ENCODE measurements at regions not wholly inside any gene's neighbourhood (a gene's known extent, or its start where the extent isn't known, plus 50 kb on each side); places are given as distances from the start of the nearest gene placed in this dataset.
A peak's percentile ranks its signal among the peaks of the same experiment; 100 is the strongest.

GRCh38 chr20:40538131-40538530 is 150.9 kb downstream of the MAFB start:
- no peak for DNase-seq

- no peak for DNase-seq
Measured at GRCh38 chr20:40536808-40537207, 152.2 kb downstream of the MAFB start.

- DNase-seq: no peak
Measured at GRCh38 chr20:40535816-40536215, 153.2 kb downstream of the MAFB start.

GRCh38 chr20:40532103-40532502 is 156.9 kb downstream of the MAFB start:
- no peak for DNase-seq

GRCh38 chr20:40525351-40525750 is 163.7 kb downstream of the MAFB start:
- no peak for DNase-seq

- no peak for DNase-seq
Measured at GRCh38 chr20:40524071-40524470, 165.0 kb downstream of the MAFB start.

GRCh38 chr20:40522405-40522804 is 166.6 kb downstream of the MAFB start:
- DNase-seq: no peak

- DNase-seq: no peak
Measured at GRCh38 chr20:40521962-40522361, 167.1 kb downstream of the MAFB start.

GRCh38 chr20:40519918-40520317 is 169.1 kb downstream of the MAFB start:
- DNase-seq: no peak

GRCh38 chr20:40512994-40513393 is 176.0 kb downstream of the MAFB start:
- no peak for DNase-seq

- DNase-seq: no peak
Measured at GRCh38 chr20:40512591-40512990, 176.4 kb downstream of the MAFB start.

- DNase-seq: no peak
Measured at GRCh38 chr20:40511478-40511877, 177.6 kb downstream of the MAFB start.

GRCh38 chr20:40510622-40511021 is 178.4 kb downstream of the MAFB start:
- no peak for DNase-seq

GRCh38 chr20:40508821-40509220 is 180.2 kb downstream of the MAFB start:
- no peak for DNase-seq

GRCh38 chr20:40506537-40506939 is 182.5 kb downstream of the MAFB start:
- DNase-seq: peak in 1 of 4 experiments; percentile 3

- no peak for DNase-seq
Measured at GRCh38 chr20:40503119-40503518, 185.9 kb downstream of the MAFB start.

GRCh38 chr20:40502576-40502975 is 186.5 kb downstream of the MAFB start:
- no peak for DNase-seq

GRCh38 chr20:40499391-40499790 is 189.6 kb downstream of the MAFB start:
- no peak for DNase-seq

GRCh38 chr20:40497899-40498691 is 190.9 kb downstream of the MAFB start:
- no peak for DNase-seq

GRCh38 chr20:40495956-40496355 is 193.1 kb downstream of the MAFB start:
- DNase-seq: no peak

GRCh38 chr20:40494248-40494647 is 194.8 kb downstream of the MAFB start:
- DNase-seq: no peak

- DNase-seq: no peak
Measured at GRCh38 chr20:40493549-40493948, 195.5 kb downstream of the MAFB start.

- no peak for DNase-seq
Measured at GRCh38 chr20:40493071-40493470, 196.0 kb downstream of the MAFB start.

GRCh38 chr20:40491009-40491590 is 197.9 kb downstream of the MAFB start:
- no peak for DNase-seq

- no peak for DNase-seq
Measured at GRCh38 chr20:40489886-40490285, 199.2 kb downstream of the MAFB start.

Measured in activated CD4-positive, CD25-positive, alpha-beta regulatory T cell (primary cell).